Type B pancreatic cell (in vitro differentiated cells): ENCODE measurements at regions not wholly inside any gene's neighbourhood (a gene's known extent, or its start where the extent isn't known, plus 50 kb on each side); places are given as distances from the start of the nearest gene placed in this dataset.

ENCODE experiments used
- DNase-seq: peaks from one replicate; pipeline ENCODE4 v3.0.0; 2021; ENCODE audit warnings: mixed read lengths; ENCODE audit not compliant: unreplicated experiment; ENCODE audit errors: extremely low spot score
- H3K27ac Mint-ChIP-seq: 2 replicates; pipeline ENCODE4 v1.8.0; 2021; ENCODE audit warnings: mild to moderate bottlenecking, mixed read lengths
- H3K27me3 Mint-ChIP-seq: 2 replicates; pipeline ENCODE4 v1.8.0; 2021; ENCODE audit warnings: mixed read lengths
- H3K36me3 Mint-ChIP-seq: 2 replicates; pipeline ENCODE4 v1.8.0; 2021; ENCODE audit warnings: mixed read lengths
- H3K4me1 Mint-ChIP-seq: one replicate; pipeline ENCODE4 v1.8.0; 2021; ENCODE audit warnings: mixed read lengths; ENCODE audit not compliant: unreplicated experiment
- H3K4me3 Mint-ChIP-seq: 2 replicates; pipeline ENCODE4 v1.8.0; 2021; ENCODE audit warnings: mild to moderate bottlenecking, mixed read lengths
- H3K9me3 Mint-ChIP-seq: 2 replicates; pipeline ENCODE4 v1.8.0; 2021; ENCODE audit warnings: mixed read lengths
- CTCF ChIP-seq: fragments of 200-600 bp; sonication (generic); conservative IDR thresholded peaks from 2 replicates; pipeline ENCODE4 v1.5.0; 2021; ENCODE audit warnings: antibody characterized with exemption, mild to moderate bottlenecking

- Mint-ChIP-seq H3K4me3 (no peak overlapping the region), H3K27me3 (no peaks in the 10 kb centered on the region), H3K36me3 (peaks cover 3% of the 10 kb centered on the region), H3K27ac (no peak overlapping the region), H3K4me1 (peaks cover 18% of the 10 kb centered on the region), H3K9me3 (peaks cover 18% of the 10 kb centered on the region)
- TF ChIP-seq CTCF = no peak
- no peak for DNase-seq
Measured at GRCh38 chr10:31623947-31624346, 304.7 kb downstream of the ARHGAP12 start.

DNA sequence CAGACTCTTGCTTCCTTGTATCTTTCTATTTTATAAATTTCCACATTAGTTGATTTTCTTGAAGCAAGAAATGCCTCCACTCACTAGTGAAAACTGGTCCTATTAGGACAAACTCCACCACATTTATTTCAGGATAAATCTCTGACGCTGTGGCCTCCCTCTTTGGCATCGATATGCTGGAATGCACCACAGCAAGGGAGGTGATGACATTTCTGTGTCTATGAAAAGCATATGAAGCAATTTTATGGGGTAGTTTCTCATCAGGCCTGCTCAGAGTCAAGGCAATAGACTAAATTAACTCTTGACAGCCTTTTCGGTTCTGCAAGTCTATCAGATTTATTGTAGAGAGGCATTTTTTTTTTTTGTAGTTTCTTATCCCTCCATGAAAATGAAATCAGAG is 304.4 kb downstream of the ZEB1 start:
- peaks cover 18% of the 10 kb centered on the region for H3K9me3 Mint-ChIP-seq
- TF ChIP-seq CTCF = no peak
- no peaks in the 10 kb centered on the region for H3K27me3 Mint-ChIP-seq
- DNase-seq = no peak
- peaks cover 3% of the 10 kb centered on the region for H3K36me3 Mint-ChIP-seq
- H3K4me3 Mint-ChIP-seq = no peak overlapping the region
- H3K4me1 Mint-ChIP-seq = peaks cover 23% of the 10 kb centered on the region
- H3K27ac Mint-ChIP-seq = no peak overlapping the region

- DNase-seq = no peak
- no peak overlapping the region for H3K27ac Mint-ChIP-seq
- H3K27me3 Mint-ChIP-seq = no peaks in the 10 kb centered on the region
- H3K4me3 Mint-ChIP-seq = no peak overlapping the region
- no peak for TF ChIP-seq CTCF
- peaks cover 27% of the 10 kb centered on the region for H3K4me1 Mint-ChIP-seq
- peaks cover 3% of the 10 kb centered on the region for H3K36me3 Mint-ChIP-seq
- H3K9me3 Mint-ChIP-seq = peaks cover 18% of the 10 kb centered on the region
Measured at GRCh38 chr10:31622978-31623377, 304.0 kb downstream of the ZEB1 start.

DNA sequence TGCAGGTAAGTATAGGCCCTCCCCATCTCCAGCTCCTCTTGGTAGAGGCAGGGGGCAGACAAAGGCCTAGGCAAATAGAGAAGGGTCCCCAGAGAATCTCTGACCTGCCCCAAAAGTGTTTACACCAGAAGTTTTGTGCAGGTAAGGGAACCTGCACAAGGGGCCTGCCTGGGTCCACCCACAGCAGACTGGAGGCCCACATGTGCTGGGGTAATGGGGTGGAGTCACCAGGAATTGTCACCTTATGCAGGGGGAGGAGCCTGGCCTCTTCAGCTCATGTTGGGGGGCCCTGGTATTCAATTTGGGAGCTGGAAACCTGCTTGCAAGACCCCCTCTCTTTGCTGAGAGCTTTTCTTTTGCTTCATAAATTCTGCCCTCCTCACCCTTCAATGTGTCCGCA is 302.7 kb downstream of the ZEB1 start:
- Mint-ChIP-seq H3K36me3 (peaks cover 3% of the 10 kb centered on the region), H3K4me1 (peaks cover 27% of the 10 kb centered on the region), H3K4me3 (no peak overlapping the region), H3K9me3 (peaks cover 18% of the 10 kb centered on the region), H3K27me3 (no peaks in the 10 kb centered on the region), H3K27ac (no peak overlapping the region)
- TF ChIP-seq CTCF = no peak
- DNase-seq = no peak

- peak overlapping the region; percentile 14 for H3K27ac Mint-ChIP-seq
- peaks cover 12% of the 10 kb centered on the region for H3K9me3 Mint-ChIP-seq
- no peak for TF ChIP-seq CTCF
- no peak for DNase-seq
- no peaks in the 10 kb centered on the region for H3K27me3 Mint-ChIP-seq
- no peaks in the 10 kb centered on the region for H3K36me3 Mint-ChIP-seq
- H3K4me1 Mint-ChIP-seq = peaks cover 27% of the 10 kb centered on the region
- no peak overlapping the region for H3K4me3 Mint-ChIP-seq
Measured at GRCh38 chr10:31620226-31621151, 301.5 kb downstream of the ZEB1 start.
